SKM-1 treated with dmso at 0.1 percent for 144 hours (cell line): ENCODE measurements at regions not wholly inside any gene's neighbourhood (a gene's known extent, or its start where the extent isn't known, plus 50 kb on each side); places are given as distances from the start of the nearest gene placed in this dataset.

ENCODE experiments used
- DNase-seq: peaks from one replicate; lab custom pipeline; 2025; ENCODE audit not compliant: unreplicated experiment; lab: John Stamatoyannopoulos, UW

DNA sequence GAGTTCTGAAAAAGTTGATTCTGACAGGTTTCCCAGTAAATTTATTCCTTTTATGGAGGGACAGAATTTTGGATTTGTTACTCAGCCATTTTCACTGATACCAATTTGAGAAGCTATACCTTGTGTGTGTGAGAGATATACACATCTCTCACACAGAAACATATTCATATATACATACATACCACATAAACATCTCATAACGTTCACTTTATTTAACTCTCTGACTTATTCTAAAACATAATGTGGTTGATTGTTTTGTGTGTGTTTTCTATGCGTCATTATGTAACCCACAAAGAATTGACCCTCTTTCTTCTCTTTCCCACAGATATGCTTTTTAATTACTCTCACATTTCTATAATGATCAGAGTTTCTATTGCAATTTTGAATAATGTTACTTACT, 570.8 kb upstream of the TLE4 start:
- DNase-seq, result no peak

DNA sequence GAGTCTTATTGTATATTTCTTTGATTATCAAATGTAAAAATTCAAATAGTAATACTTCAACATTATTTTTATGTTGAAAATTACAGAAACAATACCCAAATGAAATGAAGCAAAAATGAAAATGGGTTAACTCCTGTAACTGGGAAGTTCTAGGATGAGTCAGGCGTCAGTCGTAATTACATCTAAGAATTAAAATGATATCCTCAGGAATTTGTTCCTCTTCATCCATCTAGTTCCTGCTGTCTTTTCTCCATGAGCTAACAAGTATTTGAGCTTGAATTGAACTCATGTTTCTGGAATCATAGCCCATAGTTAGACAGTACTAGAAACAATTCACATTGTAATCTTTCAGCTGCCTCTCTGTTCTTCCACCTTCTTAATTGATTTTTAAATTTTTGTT, 568.3 kb upstream of the TLE4 start:
- no peak for DNase-seq

DNA sequence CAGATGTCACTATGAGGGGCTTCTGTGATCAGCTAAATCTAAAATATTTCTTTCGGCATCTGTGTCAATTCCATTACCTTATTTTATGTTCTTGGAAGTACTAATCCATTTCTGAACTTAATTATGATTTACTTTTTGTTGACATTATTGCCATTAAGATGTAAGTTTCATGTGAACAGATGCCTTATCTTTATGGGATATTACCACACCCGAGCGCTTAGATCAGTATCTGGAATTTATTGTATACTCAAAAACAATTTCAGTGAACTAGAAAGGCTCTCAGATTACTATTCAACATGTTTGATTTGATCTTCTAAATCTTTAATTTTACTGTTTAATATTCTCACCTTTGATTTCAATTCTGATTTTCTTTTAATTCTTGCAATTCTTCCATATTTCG, 567.7 kb upstream of the TLE4 start:
- no peak for DNase-seq

DNA sequence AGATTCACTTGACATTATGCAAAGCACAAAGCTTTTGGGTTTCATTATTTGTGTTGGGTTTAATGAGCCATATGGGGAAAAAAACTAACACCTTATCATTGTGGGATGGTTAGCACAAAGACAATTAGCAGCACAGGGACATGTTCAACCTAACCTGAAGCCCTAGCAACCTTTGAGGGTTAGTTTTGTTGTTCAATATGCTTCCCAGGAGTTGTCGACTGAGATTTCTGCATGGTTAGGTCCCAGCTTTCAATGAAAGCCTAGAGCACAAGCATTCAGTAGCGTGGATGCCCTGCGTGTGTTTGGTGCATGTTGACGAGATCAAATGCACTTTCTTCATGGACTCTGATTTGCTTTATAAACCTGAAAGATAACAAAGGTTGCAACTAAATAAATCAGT, 565.2 kb upstream of the TLE4 start:
- DNase-seq, result no peak

DNA sequence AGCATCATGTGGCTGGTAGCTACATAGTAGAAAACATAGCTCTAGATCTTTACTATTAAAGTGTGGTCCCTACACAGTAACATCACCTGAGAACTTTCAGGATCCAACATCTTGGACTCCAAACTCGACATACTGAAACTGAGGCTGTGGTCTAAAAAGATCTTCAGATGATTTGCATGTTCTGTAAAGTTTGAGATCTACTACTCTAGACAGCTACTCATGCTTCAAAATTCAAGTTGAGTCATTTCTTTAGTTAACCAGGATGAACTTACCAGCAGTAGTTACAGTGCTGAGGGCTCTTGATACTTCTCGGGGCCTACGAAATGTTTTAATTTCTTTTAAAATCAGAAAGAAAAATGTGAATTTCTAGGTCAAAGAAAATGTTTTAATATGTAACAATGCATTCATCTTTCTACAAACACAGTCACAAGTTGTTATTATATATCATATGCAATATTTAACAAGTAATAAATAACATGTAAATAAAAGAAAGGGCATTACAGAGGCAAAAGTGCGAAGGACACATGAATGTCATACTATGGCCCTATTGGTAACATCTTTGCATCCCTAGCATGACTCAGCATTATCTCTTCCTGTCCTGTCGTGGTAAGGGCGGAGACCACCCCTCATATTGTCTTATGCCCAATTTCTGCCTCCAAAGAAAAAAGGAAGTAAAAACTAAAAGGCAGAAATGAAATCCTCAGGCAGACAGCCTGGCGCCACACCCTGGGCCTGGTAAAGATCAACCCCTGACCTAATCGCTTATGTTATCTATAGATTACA, 563.9 kb upstream of the TLE4 start:
- DNase-seq, result no peak

DNA sequence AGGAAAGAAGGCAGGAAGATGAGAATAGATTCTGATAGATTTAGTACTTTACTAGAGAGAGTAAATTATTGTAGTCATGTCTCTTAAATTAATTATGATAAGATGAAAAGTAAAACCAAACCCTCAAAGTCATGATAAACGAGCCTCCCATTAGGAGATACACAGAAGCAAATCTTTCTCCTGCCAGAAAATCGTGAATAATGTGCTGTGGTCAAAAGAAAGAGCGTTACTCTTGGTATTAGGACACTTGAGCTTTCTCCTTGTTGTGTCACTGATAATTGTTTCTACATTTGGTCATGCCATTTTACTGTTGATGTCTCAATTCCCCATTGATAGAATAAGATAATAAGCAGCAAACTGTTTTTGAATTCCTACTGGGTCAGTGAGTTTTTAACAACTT, 562.8 kb upstream of the TLE4 start:
- no peak for DNase-seq

DNA sequence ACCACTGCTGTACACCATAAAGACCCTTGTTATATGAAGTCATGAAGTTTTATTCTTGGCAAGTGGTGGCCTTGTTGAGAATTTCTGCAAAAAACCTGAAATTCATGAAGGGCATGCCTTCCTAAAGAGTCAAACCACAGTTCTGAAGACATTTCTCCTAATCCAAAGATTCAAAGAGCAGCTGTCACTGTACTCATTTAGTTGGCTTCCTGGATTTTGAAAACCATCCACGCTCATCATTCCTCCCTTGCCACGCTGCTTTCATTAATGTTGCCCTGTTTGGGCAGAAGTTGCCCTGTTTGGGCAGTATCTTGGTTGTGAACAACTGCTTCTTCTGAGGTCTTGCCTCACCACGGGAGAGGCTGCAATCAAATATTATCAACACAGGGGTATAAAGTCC, 560.3 kb upstream of the TLE4 start:
- no peak for DNase-seq

DNA sequence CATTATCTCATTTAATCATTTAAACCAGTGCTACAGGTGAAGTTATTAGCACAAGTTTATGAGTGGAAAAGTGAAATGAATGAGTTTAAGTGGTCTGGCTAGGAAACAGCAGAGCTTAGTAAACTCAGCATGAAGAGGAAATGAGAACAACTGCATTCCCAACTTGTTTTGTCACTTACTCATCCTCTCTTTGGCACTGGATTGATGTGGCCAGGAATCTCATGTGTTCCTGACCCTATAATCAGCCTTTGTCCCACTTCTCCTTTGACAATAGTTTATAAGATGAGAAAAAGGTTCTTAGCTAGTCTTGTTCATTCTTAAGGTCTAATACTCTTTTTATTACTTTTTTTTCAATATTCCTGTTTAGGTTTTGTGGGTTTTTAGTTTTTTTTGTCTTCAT, 559.2 kb upstream of the TLE4 start:
- no peak for DNase-seq

DNA sequence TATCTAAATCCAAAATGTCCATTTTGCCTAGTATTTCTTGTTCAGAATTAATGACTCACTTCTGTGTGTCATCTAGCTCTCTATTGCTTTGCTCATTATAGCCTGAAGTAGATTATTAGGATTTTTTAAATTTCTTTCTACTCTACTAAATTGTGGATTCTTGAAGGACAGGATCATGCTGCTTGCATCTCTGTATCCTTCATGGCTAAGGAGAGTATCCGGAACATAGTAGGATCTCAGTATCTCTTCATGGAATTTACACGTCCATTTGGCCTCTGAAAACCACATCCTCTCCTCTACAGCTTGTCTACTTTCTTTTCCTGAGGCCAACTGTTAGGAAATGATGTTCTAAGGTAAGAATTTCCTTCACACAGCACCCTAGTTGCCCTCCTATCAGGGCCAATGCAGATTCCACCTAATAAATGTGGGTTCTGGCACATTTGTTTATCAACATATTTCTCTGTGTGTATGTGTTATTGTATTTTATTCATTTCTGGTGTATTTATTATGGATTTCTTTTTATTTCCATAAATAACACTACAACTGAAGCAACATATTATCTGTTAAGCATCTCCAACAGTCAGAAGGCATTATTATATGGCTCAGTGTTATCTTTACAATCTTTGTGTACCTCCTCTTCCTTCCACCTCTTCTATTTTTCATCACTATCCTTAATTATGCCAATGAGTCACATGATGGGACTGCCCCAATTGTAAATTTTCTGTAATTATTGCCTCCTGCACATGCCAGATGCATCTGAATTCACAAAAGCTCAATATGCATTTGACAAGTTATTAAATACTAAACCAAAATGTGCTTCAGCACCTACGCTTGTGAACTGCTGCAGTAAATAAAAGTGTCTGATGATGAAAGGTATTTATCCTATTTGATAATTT, 557.8 kb upstream of the TLE4 start:
- no peak for DNase-seq

DNA sequence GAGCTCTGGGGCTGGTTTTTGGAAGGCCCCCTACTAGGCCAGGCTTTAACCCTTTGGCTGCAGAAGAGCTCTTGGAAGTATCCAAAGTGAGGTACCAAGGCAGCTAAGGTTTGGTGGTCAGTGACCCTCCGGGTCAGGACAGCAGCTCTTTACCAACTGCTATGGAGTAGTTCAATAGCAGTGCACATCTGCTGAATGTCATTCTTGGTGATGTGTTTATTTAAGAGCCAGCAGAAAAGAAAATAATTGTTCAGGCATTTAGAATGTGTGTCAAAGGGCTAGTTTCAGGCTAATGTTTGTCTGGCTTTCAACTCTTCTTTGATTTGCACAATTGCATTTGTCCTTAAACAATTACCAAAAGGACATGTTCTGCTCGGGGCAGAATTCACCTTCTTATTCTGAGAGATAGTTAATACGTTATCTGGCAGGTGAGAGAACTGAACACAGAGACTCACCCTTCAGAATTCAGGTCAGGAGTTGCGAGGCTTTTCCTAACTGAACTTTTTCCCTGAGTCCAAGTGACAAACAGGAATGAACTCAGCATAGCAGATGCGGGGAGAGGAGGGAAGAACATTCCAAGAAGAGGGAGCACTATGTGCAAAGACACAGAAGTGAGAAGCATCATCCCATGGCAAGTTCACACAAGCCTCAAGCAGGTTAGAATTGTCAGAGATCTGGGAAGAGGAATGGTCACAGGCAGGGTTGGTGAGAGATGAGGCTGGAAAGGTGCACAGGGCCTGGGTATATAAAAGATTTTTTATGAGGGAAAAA, 556.7 kb upstream of the TLE4 start:
- no peak for DNase-seq

DNA sequence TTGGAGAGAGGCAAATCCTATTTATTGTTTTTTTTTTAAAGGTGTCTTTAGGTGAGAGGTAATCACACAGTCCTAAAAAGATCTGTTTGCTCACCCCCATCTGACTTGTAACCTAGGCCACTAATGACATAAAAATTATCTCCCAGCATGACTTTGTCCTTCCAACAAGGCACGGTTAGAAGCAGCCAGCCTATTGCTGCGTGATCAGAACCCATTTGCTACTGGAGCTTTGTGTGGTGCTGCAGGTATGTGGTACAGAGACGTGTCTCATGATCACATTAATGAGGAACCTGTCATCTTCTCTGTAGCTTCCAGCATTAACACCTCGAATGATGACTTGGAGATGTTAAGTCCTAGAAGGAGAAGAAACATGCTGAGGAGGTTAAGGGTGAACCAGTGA, 555.8 kb upstream of the TLE4 start:
- DNase-seq, result no peak

DNA sequence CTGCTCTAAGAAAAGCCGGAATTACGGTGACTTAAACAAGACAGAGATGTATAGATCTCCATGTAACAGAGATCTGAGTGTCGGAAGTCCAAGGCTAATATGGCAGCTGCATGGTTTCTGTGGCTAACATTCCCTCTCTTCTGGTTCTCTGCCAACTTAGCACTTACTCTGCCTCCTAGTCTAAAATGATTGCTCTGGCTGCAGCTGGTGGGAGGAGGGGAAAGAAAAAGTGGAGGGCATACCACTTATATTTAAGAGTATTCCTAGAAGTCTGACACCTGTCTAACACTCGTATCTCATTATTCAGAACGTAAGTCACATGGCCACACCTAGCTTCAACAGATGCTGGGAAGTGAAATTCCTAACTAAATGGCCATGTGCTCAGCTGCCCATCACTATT, 551.5 kb upstream of the TLE4 start:
- DNase-seq, result no peak

DNA sequence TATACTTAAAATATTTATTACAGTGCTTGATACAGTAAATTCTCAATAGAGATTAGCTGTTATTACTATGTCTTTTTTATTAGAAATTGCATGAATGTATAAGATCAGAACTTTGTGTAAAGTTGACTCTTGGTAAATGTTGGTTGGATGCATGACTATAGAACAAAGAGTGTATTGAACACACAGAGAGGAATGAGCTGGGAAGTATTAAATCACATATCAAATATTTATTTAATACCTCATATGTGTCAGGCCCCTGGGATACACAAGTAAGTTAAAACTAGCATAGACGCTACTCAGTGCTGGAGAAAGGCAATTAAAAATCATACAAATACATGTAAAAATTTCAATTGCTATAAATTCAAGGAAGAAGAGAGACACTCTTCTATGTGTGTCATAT, 550.7 kb upstream of the TLE4 start:
- no peak for DNase-seq

DNA sequence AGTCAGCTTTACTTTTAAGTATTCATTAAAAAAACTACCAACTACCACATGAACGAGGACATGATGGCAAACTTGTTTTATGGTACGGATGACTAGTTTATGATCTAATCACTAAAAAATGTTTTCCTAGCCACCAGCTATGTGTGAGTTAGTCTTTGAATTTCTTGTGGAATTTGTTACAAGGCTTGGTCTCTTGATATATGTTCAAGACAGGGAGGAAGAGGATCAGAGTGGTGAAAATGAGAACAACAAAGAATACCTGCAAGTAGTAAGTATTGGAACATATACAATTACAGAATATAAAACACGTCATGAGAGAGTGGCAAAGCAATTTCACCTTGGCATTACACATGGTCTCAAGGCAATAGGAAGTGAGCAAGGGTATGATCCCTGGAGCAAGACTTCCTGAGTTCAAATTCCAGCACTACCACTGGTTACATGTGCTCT, 548.6 kb upstream of the TLE4 start:
- no peak for DNase-seq

DNA sequence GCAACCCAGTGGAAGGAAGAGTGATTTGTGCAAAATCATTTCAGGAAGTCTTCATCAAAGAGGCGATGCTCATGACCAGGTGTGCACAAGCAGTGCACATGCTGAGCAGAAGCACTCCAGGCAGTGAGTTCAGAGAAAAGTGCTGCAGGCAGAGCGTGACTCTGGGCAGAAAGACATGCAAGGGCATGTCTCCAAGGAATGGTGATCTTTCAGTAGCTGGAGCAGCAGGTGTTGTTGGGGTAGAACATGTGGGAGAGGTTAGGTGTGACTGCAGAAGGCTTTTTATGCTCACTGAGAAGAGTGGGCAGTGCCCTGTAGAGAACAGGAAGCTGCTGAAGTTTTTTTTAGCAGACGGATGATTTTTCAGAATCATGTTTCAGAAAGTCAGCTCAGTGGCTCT, 545.4 kb upstream of the TLE4 start:
- no peak for DNase-seq

DNA sequence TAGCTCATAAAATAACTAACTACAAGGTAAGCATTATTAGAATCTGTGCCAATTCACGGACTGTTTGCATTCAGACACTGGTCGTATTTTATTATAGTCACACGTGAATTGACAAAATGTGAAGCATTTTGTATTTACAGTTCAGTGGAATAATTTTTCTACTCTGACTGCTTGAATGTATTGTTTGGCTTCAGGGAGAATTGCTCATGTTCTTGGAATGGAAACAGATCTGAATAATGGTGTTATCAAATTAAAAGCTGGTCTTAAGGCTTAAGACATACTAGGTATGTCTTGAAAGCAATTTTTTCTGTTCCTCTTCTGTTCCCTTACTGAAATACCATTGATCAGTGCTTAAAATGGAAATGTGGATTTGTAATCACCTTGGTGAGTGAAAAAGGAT, 543.7 kb upstream of the TLE4 start:
- no peak for DNase-seq

DNA sequence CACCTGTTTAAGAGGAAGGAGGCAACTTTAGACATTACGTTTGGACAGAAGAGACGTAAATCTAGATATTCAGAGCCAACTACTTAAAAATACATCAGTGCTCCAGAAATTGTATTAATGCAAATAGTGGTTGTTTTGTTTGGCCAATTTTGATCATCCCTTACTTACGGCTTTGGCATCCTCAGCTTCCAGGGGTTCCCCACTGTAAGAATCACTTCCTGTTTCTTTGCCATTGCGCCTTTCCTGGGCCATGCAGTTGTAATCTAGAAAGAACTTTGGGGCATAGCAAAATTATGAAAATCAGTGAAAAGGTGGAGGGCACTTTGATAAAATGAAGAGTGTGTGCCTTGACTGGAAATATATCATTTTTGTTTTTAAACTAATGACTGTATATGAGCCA, 537.2 kb upstream of the TLE4 start:
- no peak for DNase-seq

DNA sequence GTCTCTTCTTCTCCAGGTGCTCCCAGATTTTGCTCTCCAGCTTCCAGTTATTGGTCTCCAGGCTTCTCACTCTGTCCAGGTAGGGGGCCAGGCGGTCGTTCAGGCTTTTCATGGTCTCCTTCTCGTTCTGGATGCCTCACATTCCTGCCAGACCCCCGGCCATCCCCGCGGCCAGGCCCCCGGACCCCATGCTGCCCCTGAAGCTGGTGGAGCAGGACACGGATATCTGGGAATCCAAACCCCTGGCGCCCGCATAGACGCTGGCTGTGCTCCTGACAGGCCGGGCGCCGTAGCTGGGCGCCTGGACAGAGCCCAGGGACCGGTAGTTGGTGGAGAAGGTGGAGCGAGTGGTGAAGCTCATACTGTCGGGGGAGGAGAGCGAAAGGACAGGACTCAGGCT, 534.4 kb upstream of the TLE4 start:
- DNase-seq, result no peak

DNA sequence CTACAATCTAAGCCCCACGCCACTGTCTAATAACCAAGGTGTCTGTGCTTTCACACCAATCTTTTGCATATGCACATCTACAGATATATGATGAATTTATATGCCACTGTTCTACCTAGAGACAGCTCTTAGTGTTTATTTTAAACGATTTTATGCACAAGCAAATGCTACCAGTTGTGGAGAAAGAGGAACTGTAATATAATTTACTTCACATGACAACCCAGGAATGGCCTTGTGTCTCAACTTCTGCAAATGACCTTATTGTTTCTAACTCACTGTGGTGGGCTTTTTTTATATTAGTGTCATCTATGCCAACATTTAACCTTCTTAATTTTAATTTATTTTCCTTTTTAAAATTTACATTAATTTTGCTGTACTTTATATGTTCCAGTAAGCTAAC, 531.1 kb upstream of the TLE4 start:
- DNase-seq, result no peak

DNA sequence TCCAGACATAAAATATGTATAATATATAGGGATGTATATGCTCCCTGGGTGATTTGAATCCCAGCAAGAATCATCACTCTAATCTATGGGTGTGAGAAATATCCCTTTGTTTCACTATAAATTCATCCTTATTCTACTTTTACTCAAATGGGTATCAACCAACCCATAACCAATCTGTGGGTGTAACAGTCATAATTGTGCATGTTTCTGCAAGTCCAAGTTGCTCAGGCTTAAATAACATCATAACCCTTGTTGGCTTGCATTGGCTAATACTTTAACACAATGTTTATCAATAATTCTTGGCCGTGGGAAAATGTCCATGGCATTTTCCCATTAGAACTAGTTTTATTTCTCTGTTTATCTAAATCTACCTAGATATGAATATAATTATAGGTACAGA, 530.5 kb upstream of the TLE4 start:
- no peak for DNase-seq

DNA sequence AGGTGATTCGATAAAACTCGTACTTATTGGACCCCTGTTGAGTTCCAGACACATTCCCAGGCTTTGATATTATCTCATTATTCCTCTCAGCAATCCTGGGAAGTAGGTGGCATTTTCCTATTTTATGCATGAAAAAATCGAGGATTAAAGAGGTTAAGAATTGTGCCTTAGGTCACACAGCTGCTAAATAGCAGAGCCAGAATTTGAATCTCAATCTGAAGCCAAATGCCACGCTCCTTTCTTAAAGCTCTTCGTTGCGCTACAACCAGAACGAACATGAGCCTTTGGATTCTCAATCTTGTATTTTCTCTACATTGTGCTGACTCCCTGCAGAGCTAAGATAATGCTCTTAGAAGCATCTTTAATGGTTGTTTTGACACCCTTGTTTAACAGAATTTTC, 527.8 kb upstream of the TLE4 start:
- no peak for DNase-seq

DNA sequence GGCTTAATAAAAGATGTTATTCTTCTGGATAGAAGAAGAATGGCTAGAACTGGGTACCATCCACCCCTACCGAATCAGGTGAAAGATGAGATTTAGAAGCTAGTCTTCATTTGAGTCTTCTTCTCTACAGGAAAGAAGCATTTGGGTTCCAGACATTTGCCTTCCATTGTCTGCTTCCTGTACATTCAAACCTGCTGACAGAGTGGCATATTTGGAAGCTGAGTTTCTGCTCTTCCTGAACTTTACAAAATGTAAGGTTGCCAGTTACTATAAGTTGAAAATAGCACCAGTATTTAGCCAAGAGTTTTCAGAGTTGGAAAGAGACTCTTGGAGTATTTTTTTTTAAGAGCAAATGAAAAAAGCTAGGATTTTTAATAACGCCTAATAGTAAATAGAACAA, 525.4 kb upstream of the TLE4 start:
- no peak for DNase-seq
